Posterior cingulate gyrus (tissue), 11 donors: ENCODE measurements at regions not wholly inside any gene's neighbourhood (a gene's known extent, or its start where the extent isn't known, plus 50 kb on each side); places are given as distances from the start of the nearest gene placed in this dataset.

Experiments used
- DNase-seq, 10 donors: peaks; one replicate each; pipeline versions ENCODE4 v3.0.0 to v3.0.0-alpha.2; 2020 to 2021; ENCODE audit warnings: mixed read lengths in 3 of 10
- intact Hi-C: fragments of 100-400 bp; cut with DNase I; formaldehyde crosslinking; loops from one replicate; pipeline ENCODE4 v1.15.1; 2023

- DNase-seq = no peak
Observed at GRCh38 chr17:73694491-73694890, 50.2 kb upstream of the SDK2 start.

GRCh38 chr17:73695035-73695738 lies 50.9 kb upstream of the SDK2 start:
- intact Hi-C loops = no loop called here
- DNase-seq = no peak

More at GRCh38 chr17:73694491-73694890, 50.2 kb upstream of the SDK2 start:
- intact Hi-C loops = no loop called here

- no peak for DNase-seq
- intact Hi-C loops = no loop called here
Observed at GRCh38 chr17:73696251-73696650, 52.0 kb upstream of the SDK2 start.

- no peak for DNase-seq
- intact Hi-C loops = no loop called here
Observed at GRCh38 chr17:73697872-73698271, 53.6 kb upstream of the SDK2 start.

GRCh38 chr17:73698966-73699365 lies 54.7 kb upstream of the SDK2 start:
- no peak for DNase-seq
- intact Hi-C loops = no loop called here

- intact Hi-C loops = no loop called here
- DNase-seq = no peak
Observed at GRCh38 chr17:73701701-73702100, 57.5 kb upstream of the SDK2 start.

- intact Hi-C loops = no loop called here
- no peak for DNase-seq
Observed at GRCh38 chr17:73703192-73703591, 58.9 kb upstream of the SDK2 start.

GRCh38 chr17:73703917-73704316 lies 59.7 kb upstream of the SDK2 start:
- no peak for DNase-seq
- intact Hi-C loops = no loop called here

GRCh38 chr17:73705594-73705993 lies 61.3 kb upstream of the SDK2 start:
- DNase-seq = peak in 7 of 10 donors; percentile 39 to 93 (median 53)
- intact Hi-C loops = loop anchor here (5.0 kb wide), 1 partner anchor 108 kb away; no protein-coding TSS in a partner anchor

- intact Hi-C loops = loop anchor here (5.0 kb wide), 1 partner anchor 109 kb away; no protein-coding TSS in a partner anchor
- DNase-seq = peak in 1 of 10 donors; percentile 81
Observed at GRCh38 chr17:73706428-73706827, 62.2 kb upstream of the SDK2 start.

- no peak for DNase-seq
- intact Hi-C loops = loop anchor here (5.0 kb wide), 1 partner anchor 110 kb away; no protein-coding TSS in a partner anchor
Observed at GRCh38 chr17:73706858-73707257, 62.6 kb upstream of the SDK2 start.

GRCh38 chr17:73707358-73707757 lies 63.1 kb upstream of the SDK2 start:
- intact Hi-C loops = loop anchor here (5.0 kb wide), 1 partner anchor 110 kb away; no protein-coding TSS in a partner anchor

GRCh38 chr17:73710095-73710592 lies 65.9 kb upstream of the SDK2 start:
- peak in 5 of 10 donors; percentile 47 to 89 (median 67) for DNase-seq
- intact Hi-C loops = loop anchor here (5.0 kb wide), 1 partner anchor 63 kb away; no protein-coding TSS in a partner anchor

More at GRCh38 chr17:73707358-73707757, 63.1 kb upstream of the SDK2 start:
- no peak for DNase-seq

GRCh38 chr17:73711184-73711583 lies 66.9 kb upstream of the SDK2 start:
- no peak for DNase-seq
- intact Hi-C loops = loop anchor here (5.0 kb wide), 1 partner anchor 64 kb away; no protein-coding TSS in a partner anchor

GRCh38 chr17:73711916-73712315 lies 67.7 kb upstream of the SDK2 start:
- DNase-seq = no peak
- intact Hi-C loops = loop anchor here (5.0 kb wide), 1 partner anchor 65 kb away; no protein-coding TSS in a partner anchor

- no peak for DNase-seq
- intact Hi-C loops = loop anchor here (5.0 kb wide), 1 partner anchor 66 kb away; no protein-coding TSS in a partner anchor
Observed at GRCh38 chr17:73713136-73713535, 68.9 kb upstream of the SDK2 start.

GRCh38 chr17:73715769-73716168 lies 71.5 kb upstream of the SDK2 start:
- DNase-seq = no peak
- intact Hi-C loops = no loop called here

GRCh38 chr17:73717690-73718089 lies 73.4 kb upstream of the SDK2 start:
- intact Hi-C loops = no loop called here
- DNase-seq = no peak

GRCh38 chr17:73718362-73718761 lies 74.1 kb upstream of the SDK2 start:
- intact Hi-C loops = no loop called here
- no peak for DNase-seq

- no peak for DNase-seq
- intact Hi-C loops = no loop called here
Observed at GRCh38 chr17:73718912-73719311, 74.7 kb upstream of the SDK2 start.

- peak; percentile 61 to 98 (median 82) for DNase-seq
- intact Hi-C loops = no loop called here
Observed at GRCh38 chr17:73719588-73720071, 75.4 kb upstream of the SDK2 start.
